SK-N-SH (cell line): ENCODE measurements at regions not wholly inside any gene's neighbourhood (a gene's known extent, or its start where the extent isn't known, plus 50 kb on each side); places are given as distances from the start of the nearest gene placed in this dataset.

Source experiments
- CTCF ChIA-PET: fragments of 300-600, 350-600 bp; formaldehyde crosslinking; extraction: SDS; loops from one replicate; lab custom pipeline; 2021; lab: Yijun Ruan, JAX
- POLR2A ChIA-PET: fragments of 350-600 bp; sonication (Branson Sonifier 250); formaldehyde crosslinking; extraction: SDS; loops from one replicate; lab custom pipeline; 2020; ENCODE audit warnings: antibody characterized with exemption, inconsistent platforms; lab: Yijun Ruan, JAX
- DNase-seq: peaks from one replicate; pipeline ENCODE4 v3.0.0; 2012
- H2AFZ ChIP-seq: fragments of 200-600 bp; sonication (generic); 2 replicates; pipeline ENCODE4 v1.8.1; 2016; ENCODE audit warnings: antibody characterized with exemption, mild to moderate bottlenecking, low read depth
- H3F3A ChIP-seq: fragments of 200-600 bp; sonication (generic); replicated peaks from 2 replicates; pipeline ENCODE3; 2016; ENCODE audit warnings: antibody characterized with exemption, mild to moderate bottlenecking; ENCODE audit not compliant: insufficient read depth
- H3K27ac ChIP-seq, 2 experiments: fragments of 200-500 bp in 1 of 2; fragments of 200-600 bp in 1 of 2; sonication (Bioruptor generic) in 1 of 2; sonication (generic), shearing (Covaris generic) in 1 of 2; 2 replicates each; pipeline versions ENCODE4 v1.5.1 to v1.6.1; 2014 to 2016; ENCODE audit warnings: low read depth in 2 of 2, inconsistent platforms in 1 of 2, low read length in 1 of 2, mild to moderate bottlenecking in 1 of 2, mixed read lengths in 1 of 2
- H3K27me3 ChIP-seq: fragments of 200-600 bp; sonication (generic), shearing (Covaris generic); 2 replicates; pipeline ENCODE4 v1.6.1; 2016; ENCODE audit warnings: mixed run types; ENCODE audit not compliant: insufficient read depth
- H3K36me3 ChIP-seq, 2 experiments: fragments of 200-500 bp in 1 of 2; fragments of 200-600 bp in 1 of 2; sonication (Bioruptor generic) in 1 of 2; sonication (generic) in 1 of 2; replicated peaks in 1 of 2; 2 replicates each; pipeline versions ENCODE3 to v1.5.1; 2014 to 2016; ENCODE audit warnings: low read length in 1 of 2, mild to moderate bottlenecking in 1 of 2; ENCODE audit not compliant: insufficient read depth in 2 of 2, control insufficient read depth in 1 of 2
- H3K4me1 ChIP-seq, 2 experiments: fragments of 200-500 bp in 1 of 2; fragments of 200-600 bp in 1 of 2; sonication (Bioruptor generic) in 1 of 2; sonication (generic), shearing (Covaris generic) in 1 of 2; 2 replicates each; pipeline versions ENCODE4 v1.5.1 to v1.6.1; 2014 to 2016; ENCODE audit warnings: low read depth in 1 of 2, low read length in 1 of 2, mixed run types in 1 of 2; ENCODE audit not compliant: insufficient read depth in 2 of 2, control insufficient read depth in 1 of 2
- H3K4me2 ChIP-seq: fragments of 200-600 bp; sonication (generic), shearing (Covaris generic); 2 replicates; pipeline ENCODE4 v1.6.1; 2017; ENCODE audit warnings: mixed run types
- H3K4me3 ChIP-seq, 2 experiments: fragments of 200-500 bp in 1 of 2; fragments of 200-600 bp in 1 of 2; sonication (Bioruptor generic) in 1 of 2; sonication (generic), shearing (Covaris generic) in 1 of 2; 2 replicates each; pipeline versions ENCODE4 v1.5.1 to v1.8.1; 2014 to 2016; ENCODE audit warnings: low read depth in 2 of 2, inconsistent platforms in 1 of 2, low read length in 1 of 2, mild to moderate bottlenecking in 1 of 2, mixed read lengths in 1 of 2, moderate library complexity in 1 of 2
- H3K79me2 ChIP-seq: fragments of 200-600 bp; sonication (generic); 2 replicates; pipeline ENCODE4 v1.8.1; 2017; ENCODE audit warnings: mild to moderate bottlenecking; ENCODE audit not compliant: insufficient read depth
- H3K9ac ChIP-seq: fragments of 200-600 bp; sonication (generic); 2 replicates; pipeline ENCODE4 v1.6.1; 2017; ENCODE audit warnings: mixed run types
- H3K9me2 ChIP-seq: fragments of 200-600 bp; sonication (generic); 2 replicates; pipeline ENCODE4 v1.6.1; 2017; ENCODE audit warnings: mixed run types
- H3K9me3 ChIP-seq: fragments of 200-600 bp; sonication (generic); 2 replicates; pipeline ENCODE4 v1.6.1; 2017; ENCODE audit warnings: mixed run types, mild to moderate bottlenecking, moderate library complexity
- H4K20me1 ChIP-seq: fragments of 200-600 bp; sonication (generic); 2 replicates; pipeline ENCODE4 v1.6.1; 2017; ENCODE audit warnings: mild to moderate bottlenecking, mixed run types; ENCODE audit not compliant: insufficient read depth
- ELF1 ChIP-seq: IDR thresholded peaks from 2 replicates; pipeline ENCODE4 v1.4.0; 2012
- EP300 ChIP-seq, 2 experiments: IDR thresholded peaks; 2 replicates each; pipeline versions ENCODE4 v1.4.0 to v1.6.1; 2012; ENCODE audit warnings: borderline replicate concordance in 1 of 2, low read depth in 1 of 2, low read length in 1 of 2
- EZH2phosphoT487 ChIP-seq: fragments of 200-600 bp; sonication (generic); IDR thresholded peaks from 2 replicates; pipeline ENCODE4 v1.6.1; 2017; ENCODE audit warnings: low read depth, mixed run types, mild to moderate bottlenecking, antibody characterized with exemption, moderate library complexity, borderline replicate concordance
- FOXM1 ChIP-seq: IDR thresholded peaks from 2 replicates; pipeline ENCODE4 v1.4.0; 2012; ENCODE audit warnings: low read depth, mild to moderate bottlenecking
- GABPA ChIP-seq: IDR thresholded peaks from 2 replicates; pipeline ENCODE4 v1.4.0; 2012; ENCODE audit warnings: low read depth, mild to moderate bottlenecking
- GATA2 ChIP-seq: sonication (generic); formaldehyde crosslinking; IDR thresholded peaks from 2 replicates; pipeline ENCODE4 v1.5.0; 2020; ENCODE audit warnings: mild to moderate bottlenecking, missing genetic modification reagents
- JUND ChIP-seq: IDR thresholded peaks from 2 replicates; pipeline ENCODE4 v1.4.0; 2012
- MEF2A ChIP-seq: IDR thresholded peaks from 2 replicates; pipeline ENCODE4 v1.4.0; 2012; ENCODE audit warnings: low read depth, borderline replicate concordance
- MXI1 ChIP-seq: IDR thresholded peaks from 2 replicates; pipeline ENCODE4 v1.6.1; 2012; ENCODE audit warnings: mild to moderate bottlenecking, low read depth, low read length, improper control_type of control experiment
- POLR2AphosphoS5 ChIP-seq: IDR thresholded peaks from 2 replicates; pipeline ENCODE4 v1.6.1; 2012; ENCODE audit warnings: low read depth, low read length
- RAD21 ChIP-seq: IDR thresholded peaks from 2 replicates; pipeline ENCODE4 v1.6.1; 2012; ENCODE audit warnings: mild to moderate bottlenecking, low read length
- RCOR1 ChIP-seq: fragments of 150-350 bp; IDR thresholded peaks from 2 replicates; pipeline ENCODE4 v1.6.1; 2017; ENCODE audit warnings: antibody characterized with exemption, low read length
- RFX5 ChIP-seq: IDR thresholded peaks from 2 replicates; pipeline ENCODE4 v1.6.1; 2012; ENCODE audit warnings: mild to moderate bottlenecking, improper control_type of control experiment, low read length
- RXRA ChIP-seq: IDR thresholded peaks from 2 replicates; pipeline ENCODE4 v1.4.0; 2012; ENCODE audit warnings: low read depth, mild to moderate bottlenecking, borderline replicate concordance
- SIN3A ChIP-seq: IDR thresholded peaks from 2 replicates; pipeline ENCODE4 v1.6.1; 2012; ENCODE audit warnings: low read depth, mild to moderate bottlenecking, low read length, moderate library complexity, borderline replicate concordance
- SMC3 ChIP-seq: IDR thresholded peaks from 2 replicates; pipeline ENCODE4 v1.6.1; 2012; ENCODE audit warnings: low read depth, low read length, improper control_type of control experiment
- TAF1 ChIP-seq: IDR thresholded peaks from 2 replicates; pipeline ENCODE4 v1.6.1; 2012; ENCODE audit warnings: low read depth, mild to moderate bottlenecking, low read length, moderate library complexity, borderline replicate concordance
- TCF12 ChIP-seq: IDR thresholded peaks from 2 replicates; pipeline ENCODE4 v1.4.0; 2012
- TEAD4 ChIP-seq: IDR thresholded peaks from 2 replicates; pipeline ENCODE4 v1.4.0; 2012; ENCODE audit warnings: mild to moderate bottlenecking, borderline replicate concordance; ENCODE audit not compliant: insufficient read depth
- WGBS: methylation state at CpG from one replicate; pipeline ENCODE4 v1.1.6; 2017; ENCODE audit warnings: low lambda C conversion rate; 5-methylcytosine and 5-hydroxymethylcytosine counted together
- TF ChIP-seq, protein P1 (sequence below): IDR thresholded peaks from 2 replicates; pipeline ENCODE4 v1.4.0; 2012; ENCODE audit warnings: low read depth, borderline replicate concordance

- H3K9me2 ChIP-seq, result no peaks in the 10 kb centered on the region
- 100% methylated on average over 2 of the region's 2 CpGs for WGBS
- no peaks in the 10 kb centered on the region for H4K20me1 ChIP-seq
- TF ChIP-seq SIN3A (no peak), ELF1 (no peak), EP300 (IDR thresholded peaks at IDR 0.05; ENCODE audit: borderline replicate concordance in 1 of 2, low read depth in 1 of 2, low read length in 1 of 2) (no peak), TAF1 (no peak), TEAD4 (no peak)
- H3K27me3 ChIP-seq, result no peaks in the 10 kb centered on the region
- H2AFZ ChIP-seq, result no peak overlapping the region
- no peak overlapping the region for H3K4me3 ChIP-seq
- no peak overlapping the region for H3K4me2 ChIP-seq
- peaks cover 9% of the 10 kb centered on the region for H3F3A ChIP-seq
- no peak for DNase-seq
- no peak overlapping the region for H3K27ac ChIP-seq
- H3K9me3 ChIP-seq, result no peaks in the 10 kb centered on the region
- ChIA-PET CTCF (interaction anchor here (0.6 to 9.2 kb wide), 59 partner anchors 10 to 663 kb away, joined by 3 to 125 read pairs (median 5); partner anchors contain the start of genes THADA and ZFP36L2), POLR2A (no interaction called here)
- peaks cover 3 to 11% of the 10 kb centered on the region in 2 experiments; a peak in 2 of 4 replicates for H3K4me1 ChIP-seq
- no peaks in the 10 kb centered on the region for H3K36me3 ChIP-seq
- no peak overlapping the region for H3K9ac ChIP-seq
- no peaks in the 10 kb centered on the region for H3K79me2 ChIP-seq
Measured at GRCh38 chr2:42947809-42948600, 155.6 kb upstream of the HAAO start.

DNA sequence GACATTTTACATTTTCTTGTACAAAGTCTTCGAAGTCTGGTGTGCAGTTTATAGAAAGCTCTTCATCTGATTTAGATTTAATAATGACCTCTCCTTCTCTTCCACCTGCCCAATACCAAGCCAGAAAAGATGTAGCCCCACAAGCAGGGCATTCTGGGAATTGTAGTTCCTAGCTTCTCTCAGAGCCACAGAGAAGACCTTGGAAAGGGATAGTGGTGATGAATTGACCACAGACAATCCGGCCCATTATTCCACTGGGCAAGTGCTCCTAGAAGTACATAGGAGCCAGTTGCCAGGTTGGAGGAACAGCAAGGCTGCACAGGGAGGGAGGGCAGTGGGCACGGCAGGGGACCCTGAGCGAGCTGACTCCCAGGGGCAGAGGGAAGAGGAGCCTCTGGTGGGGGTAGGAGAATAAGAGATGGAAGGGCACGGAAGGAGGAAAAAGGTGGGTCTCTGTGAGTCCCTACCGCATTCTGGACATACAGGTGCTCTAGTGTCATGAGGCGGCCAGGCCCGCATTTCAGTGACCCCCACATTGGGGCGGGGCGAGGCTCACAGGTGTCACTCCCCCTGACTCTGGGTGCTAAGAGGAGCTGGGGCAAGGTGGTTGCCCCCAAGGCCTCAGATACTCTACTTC, 152.5 kb upstream of the HAAO start:
- no peak overlapping the region for H3K9ac ChIP-seq
- H3K27me3 ChIP-seq, result no peaks in the 10 kb centered on the region
- peak; percentile 56 for DNase-seq
- H3K36me3 ChIP-seq, result no peaks in the 10 kb centered on the region
- no peak overlapping the region for H3K4me2 ChIP-seq
- no peaks in the 10 kb centered on the region for H3K9me2 ChIP-seq
- no peak overlapping the region for H2AFZ ChIP-seq
- H4K20me1 ChIP-seq, result no peaks in the 10 kb centered on the region
- no peak for TF ChIP-seq MEF2A
- no peak for TF ChIP-seq RFX5
- no peak for TF ChIP-seq MXI1
- no peak for TF ChIP-seq EP300 (IDR thresholded peaks at IDR 0.05; ENCODE audit: borderline replicate concordance in 1 of 2, low read depth in 1 of 2, low read length in 1 of 2)
- TF ChIP-seq FOXM1, result no peak
- no peak for TF ChIP-seq RXRA
- no peak for TF ChIP-seq RAD21
- TF ChIP-seq JUND, result no peak
- no peak for TF ChIP-seq TCF12
- TF ChIP-seq POLR2AphosphoS5, result no peak
- TF ChIP-seq RCOR1, result no peak
- TF ChIP-seq, protein P1, sequence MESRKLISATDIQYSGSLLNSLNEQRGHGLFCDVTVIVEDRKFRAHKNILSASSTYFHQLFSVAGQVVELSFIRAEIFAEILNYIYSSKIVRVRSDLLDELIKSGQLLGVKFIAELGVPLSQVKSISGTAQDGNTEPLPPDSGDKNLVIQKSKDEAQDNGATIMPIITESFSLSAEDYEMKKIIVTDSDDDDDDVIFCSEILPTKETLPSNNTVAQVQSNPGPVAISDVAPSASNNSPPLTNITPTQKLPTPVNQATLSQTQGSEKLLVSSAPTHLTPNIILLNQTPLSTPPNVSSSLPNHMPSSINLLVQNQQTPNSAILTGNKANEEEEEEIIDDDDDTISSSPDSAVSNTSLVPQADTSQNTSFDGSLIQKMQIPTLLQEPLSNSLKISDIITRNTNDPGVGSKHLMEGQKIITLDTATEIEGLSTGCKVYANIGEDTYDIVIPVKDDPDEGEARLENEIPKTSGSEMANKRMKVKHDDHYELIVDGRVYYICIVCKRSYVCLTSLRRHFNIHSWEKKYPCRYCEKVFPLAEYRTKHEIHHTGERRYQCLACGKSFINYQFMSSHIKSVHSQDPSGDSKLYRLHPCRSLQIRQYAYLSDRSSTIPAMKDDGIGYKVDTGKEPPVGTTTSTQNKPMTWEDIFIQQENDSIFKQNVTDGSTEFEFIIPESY, result no peak
- TF ChIP-seq GATA2 (CRISPR knock-in tag), result no peak
- no peak for TF ChIP-seq EZH2phosphoT487
- TF ChIP-seq GABPA, result no peak
- TF ChIP-seq SMC3, result no peak
- no peak for TF ChIP-seq TEAD4
- TF ChIP-seq, all 33 proteins: peak for 0
- no peaks in the 10 kb centered on the region for H3F3A ChIP-seq
- no peaks in the 10 kb centered on the region for H3K9me3 ChIP-seq
- 80% methylated on average over 10 of the region's 10 CpGs for WGBS
- no peaks in the 10 kb centered on the region for H3K79me2 ChIP-seq
- ChIA-PET CTCF (interaction anchor here (0.9 to 9.2 kb wide), 14 partner anchors 13 to 666 kb away, joined by 3 to 125 read pairs (median 37); partner anchors contain the start of gene ZFP36L2), POLR2A (interaction anchor here (1.2 kb wide), 1 partner anchor 283 kb away, joined by 4 read pairs; no protein-coding TSS in a partner anchor)
- no peak overlapping the region for H3K27ac ChIP-seq
- H3K4me3 ChIP-seq, result no peak overlapping the region
- peaks cover 1 to 3% of the 10 kb centered on the region in 2 experiments; a peak in 2 of 4 replicates for H3K4me1 ChIP-seq
